GM12875 (cell line): ENCODE measurements at regions not wholly inside any gene's neighbourhood (a gene's known extent, or its start where the extent isn't known, plus 50 kb on each side); places are given as distances from the start of the nearest gene placed in this dataset.

Experiments used
- H3K4me3 ChIP-seq: one replicate; pipeline ENCODE4 v1.5.1; 2011; ENCODE audit warnings: low read depth, low read length, control low read depth
- TF ChIP-seq, protein P1 (sequence below): IDR thresholded peaks from 2 replicates; pipeline ENCODE4 v1.5.1; 2011; ENCODE audit warnings: low read depth, mild to moderate bottlenecking, control low read depth, inconsistent platforms, low read length, moderate library complexity, borderline replicate concordance; ENCODE audit not compliant: insufficient read depth

DNA sequence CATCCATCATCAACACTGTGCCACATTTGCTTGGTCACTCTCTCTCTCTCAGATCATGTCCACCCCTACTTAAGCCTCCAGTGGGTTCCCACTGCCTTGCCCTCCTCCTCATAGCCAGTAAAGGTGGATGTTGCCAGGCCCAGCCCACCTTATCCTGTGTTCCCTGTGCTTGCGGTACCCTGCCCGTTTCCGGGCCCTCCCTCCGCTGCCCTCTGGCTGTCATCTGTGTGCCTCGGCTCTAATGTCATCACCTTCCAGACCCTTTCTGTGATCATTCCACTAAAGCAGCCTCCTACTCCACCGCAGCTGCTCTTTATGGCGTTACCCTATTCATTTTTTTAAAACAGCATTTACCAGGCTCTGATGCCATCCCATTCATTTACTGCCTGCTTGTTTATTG is 305.7 kb upstream of the SKOR2 start:
- TF ChIP-seq, protein P1, sequence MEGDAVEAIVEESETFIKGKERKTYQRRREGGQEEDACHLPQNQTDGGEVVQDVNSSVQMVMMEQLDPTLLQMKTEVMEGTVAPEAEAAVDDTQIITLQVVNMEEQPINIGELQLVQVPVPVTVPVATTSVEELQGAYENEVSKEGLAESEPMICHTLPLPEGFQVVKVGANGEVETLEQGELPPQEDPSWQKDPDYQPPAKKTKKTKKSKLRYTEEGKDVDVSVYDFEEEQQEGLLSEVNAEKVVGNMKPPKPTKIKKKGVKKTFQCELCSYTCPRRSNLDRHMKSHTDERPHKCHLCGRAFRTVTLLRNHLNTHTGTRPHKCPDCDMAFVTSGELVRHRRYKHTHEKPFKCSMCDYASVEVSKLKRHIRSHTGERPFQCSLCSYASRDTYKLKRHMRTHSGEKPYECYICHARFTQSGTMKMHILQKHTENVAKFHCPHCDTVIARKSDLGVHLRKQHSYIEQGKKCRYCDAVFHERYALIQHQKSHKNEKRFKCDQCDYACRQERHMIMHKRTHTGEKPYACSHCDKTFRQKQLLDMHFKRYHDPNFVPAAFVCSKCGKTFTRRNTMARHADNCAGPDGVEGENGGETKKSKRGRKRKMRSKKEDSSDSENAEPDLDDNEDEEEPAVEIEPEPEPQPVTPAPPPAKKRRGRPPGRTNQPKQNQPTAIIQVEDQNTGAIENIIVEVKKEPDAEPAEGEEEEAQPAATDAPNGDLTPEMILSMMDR: no peak
- H3K4me3 ChIP-seq: no peak overlapping the region

DNA sequence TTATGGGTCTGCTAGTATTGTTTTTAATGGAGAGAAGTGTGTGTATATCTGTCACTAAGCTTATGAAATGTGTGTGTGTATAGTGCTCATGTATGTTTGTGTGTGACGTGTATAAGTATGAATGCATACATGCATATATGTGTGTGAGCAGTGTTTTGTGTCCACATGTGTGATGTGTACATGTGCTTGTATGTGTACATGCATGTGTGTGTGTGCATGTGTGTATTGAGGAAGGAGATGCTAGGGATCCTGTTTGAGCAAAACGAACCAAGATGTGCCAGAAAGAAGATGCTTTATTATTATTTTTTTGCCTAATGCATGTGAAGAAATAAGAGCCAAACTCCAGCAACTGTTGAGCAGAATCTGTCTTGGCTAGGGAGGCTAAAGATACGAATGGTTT is 301.3 kb upstream of the SKOR2 start:
- TF ChIP-seq, protein P1: no peak
- H3K4me3 ChIP-seq: no peak overlapping the region

DNA sequence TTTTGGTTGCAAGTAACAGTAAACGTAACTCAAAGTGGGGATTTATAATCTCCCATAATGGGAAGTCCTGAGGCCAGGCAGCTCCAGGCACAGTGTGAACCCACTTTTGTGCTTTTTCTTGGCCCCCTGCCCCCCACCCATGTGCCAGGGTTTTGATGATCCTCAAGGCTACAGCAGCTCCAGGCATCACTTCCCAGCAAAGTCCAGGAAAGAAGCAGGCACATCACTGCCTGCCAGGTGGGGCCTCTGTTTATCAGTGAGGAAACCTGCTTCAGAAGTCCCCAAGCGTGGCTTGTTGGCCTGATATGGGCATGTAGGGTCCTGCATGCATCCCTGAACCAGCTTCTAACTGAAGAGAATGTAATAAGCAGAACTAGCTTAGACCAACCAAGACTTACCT is 299.2 kb upstream of the SKOR2 start:
- TF ChIP-seq, protein P1: no peak
- no peak overlapping the region for H3K4me3 ChIP-seq

DNA sequence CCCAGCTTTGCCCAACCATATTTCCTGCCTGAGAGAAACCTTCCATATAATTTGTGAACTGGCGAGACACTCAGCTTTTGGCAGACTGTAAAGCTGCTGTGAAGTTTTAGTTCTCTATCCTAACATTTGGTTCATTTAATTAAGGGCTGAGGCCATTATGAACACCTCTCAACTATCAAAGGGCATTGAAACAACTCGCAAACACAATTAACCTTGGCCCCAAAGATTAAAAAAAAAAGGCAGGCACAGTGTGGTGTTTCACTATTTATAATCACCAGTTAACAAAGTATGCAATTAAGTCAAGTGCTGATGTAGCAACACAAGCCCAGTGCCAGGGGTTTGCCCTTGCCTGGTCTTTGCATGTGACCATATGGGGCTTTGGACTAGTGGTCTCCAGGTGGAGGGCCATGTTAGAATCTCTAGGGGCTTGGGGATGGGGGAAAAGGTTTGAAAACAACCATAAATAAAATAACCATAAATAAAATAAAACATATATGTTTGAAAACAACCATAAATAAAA is 297.6 kb upstream of the SKOR2 start:
- TF ChIP-seq, protein P1: no peak
- no peak overlapping the region for H3K4me3 ChIP-seq

DNA sequence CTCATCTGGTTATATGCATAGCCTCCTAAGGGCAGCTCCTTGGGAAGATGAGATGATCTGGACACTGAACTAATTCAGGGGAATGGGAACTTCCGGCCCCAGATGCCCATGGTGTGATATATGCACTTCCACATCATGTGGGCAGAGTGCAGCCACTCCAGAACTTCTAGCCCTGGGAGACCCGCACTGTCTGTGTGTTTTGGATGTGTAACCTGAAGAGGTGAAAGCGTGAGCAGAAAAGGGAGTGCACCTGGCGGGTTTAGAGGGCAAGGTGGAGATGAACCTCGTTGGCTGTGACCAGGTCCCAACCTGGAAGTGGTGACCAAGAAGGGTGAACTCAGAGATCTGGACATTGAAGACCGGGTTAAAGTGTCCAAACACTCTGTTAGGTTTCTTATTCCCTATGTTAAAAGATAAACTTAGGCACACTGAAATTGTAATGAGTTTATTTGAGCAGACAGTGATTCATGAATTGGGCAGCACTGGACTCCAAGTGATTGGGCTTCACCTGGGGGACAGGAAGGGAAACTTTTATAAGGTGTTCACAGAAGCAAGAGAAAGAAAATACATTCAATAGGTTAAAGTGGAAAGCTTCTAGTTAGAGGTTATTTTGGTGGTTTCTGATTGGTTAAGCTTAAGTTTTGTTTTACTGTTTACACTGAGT is 296.2 kb upstream of the SKOR2 start:
- TF ChIP-seq, protein P1: no peak
- no peak overlapping the region for H3K4me3 ChIP-seq

DNA sequence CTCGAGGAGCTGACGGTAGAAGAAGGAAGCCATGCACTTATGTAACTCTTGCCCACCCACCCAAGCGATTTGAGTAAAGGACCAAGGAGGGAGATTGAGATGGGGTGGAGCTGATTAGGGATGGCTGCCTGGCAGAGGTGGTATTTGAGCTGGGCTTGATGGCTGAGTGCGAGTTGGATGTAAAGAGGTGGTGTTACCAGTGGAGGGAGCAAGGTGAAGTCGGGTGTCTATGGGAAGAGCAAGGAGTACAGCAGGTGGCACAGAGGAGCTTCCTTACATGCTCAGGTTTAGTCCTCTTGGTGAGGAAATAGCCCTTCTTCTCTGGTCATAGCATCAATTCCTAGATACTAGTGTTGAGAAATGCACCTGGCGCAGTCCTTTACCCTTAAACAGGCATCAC is 294.2 kb upstream of the SKOR2 start:
- TF ChIP-seq, protein P1: no peak
- H3K4me3 ChIP-seq: no peak overlapping the region

DNA sequence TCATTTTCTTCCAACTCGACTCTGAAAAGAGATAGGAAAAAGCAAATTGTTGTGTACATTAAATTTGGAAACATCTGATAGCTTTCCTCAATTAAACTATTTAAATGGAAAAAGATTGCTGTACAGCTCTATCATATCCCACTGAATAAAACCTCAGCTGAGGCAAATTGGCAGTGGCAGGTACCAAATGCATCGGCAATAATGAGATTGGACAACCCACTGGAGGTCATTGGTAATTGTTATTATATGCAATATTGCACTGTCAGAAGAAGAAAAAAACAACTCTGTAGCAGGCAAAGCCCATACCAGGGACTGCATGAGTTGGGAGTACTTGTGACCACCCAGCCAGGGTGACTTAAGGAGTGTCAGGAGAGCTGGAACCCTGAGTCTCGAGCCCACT is 291.6 kb upstream of the SKOR2 start:
- TF ChIP-seq, protein P1: no peak
- no peak overlapping the region for H3K4me3 ChIP-seq
